Astrocyte (in vitro differentiated cells and primary cell): ENCODE measurements at regions not wholly inside any gene's neighbourhood (a gene's known extent, or its start where the extent isn't known, plus 50 kb on each side); places are given as distances from the start of the nearest gene placed in this dataset.

ENCODE experiments used
- DNase-seq: peaks from one replicate; pipeline ENCODE4 v3.0.0-alpha.2; 2010; ENCODE audit warnings: low read depth
- FAIRE-seq: peaks from 2 replicates; lab custom pipeline; 2011; peaks lifted over from hg19 to GRCh38; lab: Jason Lieb, UNC
- H2AFZ ChIP-seq: 2 replicates; pipeline ENCODE4 v1.6.0; 2012; ENCODE audit warnings: low read depth, low read length, inconsistent platforms
- H3K27ac ChIP-seq: 2 replicates; pipeline ENCODE4 v1.5.1; 2011; ENCODE audit warnings: low read depth, low read length, inconsistent platforms
- H3K27me3 ChIP-seq: 2 replicates; pipeline ENCODE4 v1.6.0; 2011; ENCODE audit warnings: low read length, inconsistent platforms; ENCODE audit not compliant: insufficient read depth
- H3K36me3 ChIP-seq: 2 replicates; pipeline ENCODE4 v1.5.1; 2011; ENCODE audit warnings: low read length, inconsistent platforms; ENCODE audit not compliant: insufficient read depth
- H3K4me1 ChIP-seq: 2 replicates; pipeline ENCODE4 v1.5.1; 2011; ENCODE audit warnings: low read length, inconsistent platforms; ENCODE audit not compliant: insufficient read depth
- H3K4me2 ChIP-seq: 2 replicates; pipeline ENCODE4 v1.6.0; 2012; ENCODE audit warnings: low read length, inconsistent platforms
- H3K4me3 ChIP-seq: 2 replicates; pipeline ENCODE4 v1.5.1; 2011; ENCODE audit warnings: low read depth, mild to moderate bottlenecking, low read length, inconsistent platforms; ENCODE audit not compliant: insufficient read depth
- H3K79me2 ChIP-seq: 2 replicates; pipeline ENCODE4 v1.6.0; 2012; ENCODE audit warnings: mild to moderate bottlenecking, low read length, inconsistent platforms; ENCODE audit not compliant: insufficient read depth
- H3K9ac ChIP-seq: 2 replicates; pipeline ENCODE4 v1.6.0; 2012; ENCODE audit warnings: mild to moderate bottlenecking, low read length, inconsistent platforms
- H3K9me3 ChIP-seq: 2 replicates; pipeline ENCODE4 v1.5.1; 2012; ENCODE audit warnings: low read depth, mild to moderate bottlenecking, low read length, inconsistent platforms; ENCODE audit not compliant: insufficient read depth
- H4K20me1 ChIP-seq: 2 replicates; pipeline ENCODE4 v1.6.0; 2012; ENCODE audit warnings: low read length, inconsistent platforms; ENCODE audit not compliant: insufficient read depth
- H3K27ac Mint-ChIP-seq: one replicate; pipeline ENCODE4 v1.8.0; 2021; ENCODE audit warnings: mild to moderate bottlenecking, mixed read lengths; ENCODE audit not compliant: unreplicated experiment
- H3K27me3 Mint-ChIP-seq: one replicate; pipeline ENCODE4 v1.8.0; 2021; ENCODE audit warnings: low read depth, mixed read lengths; ENCODE audit not compliant: unreplicated experiment
- H3K36me3 Mint-ChIP-seq: one replicate; pipeline ENCODE4 v1.8.0; 2021; ENCODE audit warnings: low read depth, mixed read lengths; ENCODE audit not compliant: unreplicated experiment
- H3K4me1 Mint-ChIP-seq: one replicate; pipeline ENCODE4 v1.8.0; 2021; ENCODE audit warnings: low read depth, mixed read lengths; ENCODE audit not compliant: unreplicated experiment
- H3K4me3 Mint-ChIP-seq: one replicate; pipeline ENCODE4 v1.8.0; 2021; ENCODE audit warnings: mild to moderate bottlenecking, moderate library complexity, mixed read lengths; ENCODE audit not compliant: unreplicated experiment
- H3K9me3 Mint-ChIP-seq: one replicate; pipeline ENCODE4 v1.8.0; 2021; ENCODE audit warnings: mild to moderate bottlenecking, mixed read lengths; ENCODE audit not compliant: unreplicated experiment
- EZH2 ChIP-seq: IDR thresholded peaks from 2 replicates; pipeline ENCODE4 v1.6.1; 2012; ENCODE audit warnings: mild to moderate bottlenecking, low read length, inconsistent platforms; ENCODE audit not compliant: insufficient read depth
- TF ChIP-seq, protein P1 (sequence below): IDR thresholded peaks from 2 replicates; pipeline ENCODE4 v1.5.1; 2011; ENCODE audit warnings: low read depth, mild to moderate bottlenecking, inconsistent platforms, low read length, moderate library complexity; ENCODE audit not compliant: insufficient read depth

DNA sequence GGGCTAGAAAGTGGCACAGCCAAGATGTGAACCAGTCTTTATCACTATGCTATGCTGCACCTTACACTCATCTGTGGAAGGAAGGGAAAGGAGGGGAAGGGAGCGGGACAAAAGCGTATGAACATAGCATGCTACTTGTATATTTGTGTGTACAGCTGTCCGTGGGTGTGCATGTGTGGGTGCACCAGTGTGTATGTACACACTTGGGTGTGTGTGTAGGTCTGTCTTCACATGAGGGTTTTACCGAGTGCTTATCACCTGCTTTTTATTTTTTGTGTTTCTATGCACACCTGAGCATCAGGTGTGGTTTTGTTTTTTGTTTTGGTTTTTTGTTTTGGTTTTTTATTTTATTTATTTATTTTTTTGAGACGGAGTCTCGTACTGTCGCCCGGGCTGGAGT, 255.7 kb downstream of the RRAGC start:
- no peaks in the 10 kb centered on the region for H3K36me3 ChIP-seq
- Mint-ChIP-seq H3K9me3 (peaks cover 3% of the 10 kb centered on the region), H3K36me3 (no peaks in the 10 kb centered on the region), H3K4me1 (peaks cover 3% of the 10 kb centered on the region), H3K27ac (no peak overlapping the region), H3K4me3 (no peak overlapping the region), H3K27me3 (peaks cover 52% of the 10 kb centered on the region)
- H3K9ac ChIP-seq: no peak overlapping the region
- H3K4me3 ChIP-seq: no peak overlapping the region
- H3K4me2 ChIP-seq: no peak overlapping the region
- no peak overlapping the region for H2AFZ ChIP-seq
- FAIRE-seq: no peak
- no peaks in the 10 kb centered on the region for H3K4me1 ChIP-seq
- no peak for DNase-seq
- peaks cover 2% of the 10 kb centered on the region for H3K27me3 ChIP-seq
- no peak overlapping the region for H3K27ac ChIP-seq
- H3K9me3 ChIP-seq: no peaks in the 10 kb centered on the region
- TF ChIP-seq EZH2: no peak
- TF ChIP-seq, protein P1, sequence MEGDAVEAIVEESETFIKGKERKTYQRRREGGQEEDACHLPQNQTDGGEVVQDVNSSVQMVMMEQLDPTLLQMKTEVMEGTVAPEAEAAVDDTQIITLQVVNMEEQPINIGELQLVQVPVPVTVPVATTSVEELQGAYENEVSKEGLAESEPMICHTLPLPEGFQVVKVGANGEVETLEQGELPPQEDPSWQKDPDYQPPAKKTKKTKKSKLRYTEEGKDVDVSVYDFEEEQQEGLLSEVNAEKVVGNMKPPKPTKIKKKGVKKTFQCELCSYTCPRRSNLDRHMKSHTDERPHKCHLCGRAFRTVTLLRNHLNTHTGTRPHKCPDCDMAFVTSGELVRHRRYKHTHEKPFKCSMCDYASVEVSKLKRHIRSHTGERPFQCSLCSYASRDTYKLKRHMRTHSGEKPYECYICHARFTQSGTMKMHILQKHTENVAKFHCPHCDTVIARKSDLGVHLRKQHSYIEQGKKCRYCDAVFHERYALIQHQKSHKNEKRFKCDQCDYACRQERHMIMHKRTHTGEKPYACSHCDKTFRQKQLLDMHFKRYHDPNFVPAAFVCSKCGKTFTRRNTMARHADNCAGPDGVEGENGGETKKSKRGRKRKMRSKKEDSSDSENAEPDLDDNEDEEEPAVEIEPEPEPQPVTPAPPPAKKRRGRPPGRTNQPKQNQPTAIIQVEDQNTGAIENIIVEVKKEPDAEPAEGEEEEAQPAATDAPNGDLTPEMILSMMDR: no peak
- no peaks in the 10 kb centered on the region for H3K79me2 ChIP-seq
- no peaks in the 10 kb centered on the region for H4K20me1 ChIP-seq

DNA sequence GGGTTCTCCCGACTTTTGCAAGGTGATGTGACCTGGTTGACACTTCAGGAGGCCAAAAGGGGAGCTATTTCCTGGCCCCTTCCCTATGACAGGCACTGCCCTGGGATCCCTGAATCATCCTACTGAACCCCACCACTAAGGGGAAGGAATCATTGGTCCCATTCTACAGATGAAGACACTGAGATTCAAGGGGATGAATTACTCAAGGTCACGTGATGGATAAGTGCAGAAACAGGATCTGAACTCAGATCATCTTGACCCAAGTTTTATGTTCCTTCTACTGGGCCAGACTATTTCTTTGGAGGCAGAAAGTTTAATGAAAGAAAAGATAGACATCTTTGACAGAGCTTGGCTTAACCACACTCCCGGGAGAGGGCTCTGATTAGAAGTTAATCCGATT, 258.7 kb downstream of the RRAGC start:
- no peaks in the 10 kb centered on the region for H3K36me3 Mint-ChIP-seq
- Histone ChIP-seq H3K36me3 (no peaks in the 10 kb centered on the region), H2AFZ (no peak overlapping the region), H3K9me3 (no peaks in the 10 kb centered on the region), H3K27me3 (no peaks in the 10 kb centered on the region), H3K9ac (no peak overlapping the region), H4K20me1 (no peaks in the 10 kb centered on the region), H3K27ac (no peak overlapping the region), H3K79me2 (no peaks in the 10 kb centered on the region), H3K4me1 (no peaks in the 10 kb centered on the region), H3K4me3 (no peak overlapping the region), H3K4me2 (no peak overlapping the region)
- TF ChIP-seq, protein P1: no peak
- no peak for TF ChIP-seq EZH2
- FAIRE-seq (no peak), DNase-seq (no peak)
- H3K4me3 Mint-ChIP-seq: no peak overlapping the region
- peaks cover 3% of the 10 kb centered on the region for H3K9me3 Mint-ChIP-seq
- H3K27me3 Mint-ChIP-seq: peaks cover 40% of the 10 kb centered on the region
- H3K4me1 Mint-ChIP-seq: peaks cover 3% of the 10 kb centered on the region
- no peak overlapping the region for H3K27ac Mint-ChIP-seq

DNA sequence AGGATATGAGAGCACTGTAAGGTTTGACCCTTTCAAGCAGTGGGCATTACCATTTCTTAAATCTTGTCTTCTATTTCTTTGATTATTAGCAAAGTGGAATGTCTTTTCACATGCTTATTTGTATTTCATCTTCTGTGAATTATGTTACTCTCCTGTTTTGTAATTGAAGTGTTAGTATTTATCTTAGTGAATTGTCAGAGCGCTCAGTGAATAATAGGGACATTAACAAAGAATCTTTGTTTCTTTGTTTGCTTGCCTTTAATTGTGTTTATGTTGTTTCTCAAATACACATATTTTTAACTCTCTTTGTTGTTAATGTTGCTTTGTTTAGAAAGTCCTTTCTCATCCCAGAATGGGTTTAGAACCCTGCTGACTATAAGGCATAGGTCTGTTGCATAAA, 259.3 kb downstream of the RRAGC start:
- H3K4me2 ChIP-seq: no peak overlapping the region
- H4K20me1 ChIP-seq: no peaks in the 10 kb centered on the region
- DNase-seq: no peak
- Mint-ChIP-seq H3K4me1 (peaks cover 3% of the 10 kb centered on the region), H3K27me3 (peaks cover 40% of the 10 kb centered on the region), H3K36me3 (no peaks in the 10 kb centered on the region), H3K9me3 (peaks cover 8% of the 10 kb centered on the region), H3K27ac (no peak overlapping the region), H3K4me3 (no peak overlapping the region)
- H3K4me1 ChIP-seq: no peaks in the 10 kb centered on the region
- no peak overlapping the region for H3K4me3 ChIP-seq
- no peak for TF ChIP-seq EZH2
- TF ChIP-seq, protein P1: no peak
- FAIRE-seq: no peak
- H3K27me3 ChIP-seq: peaks cover 2% of the 10 kb centered on the region
- no peak overlapping the region for H2AFZ ChIP-seq
- H3K79me2 ChIP-seq: no peaks in the 10 kb centered on the region
- no peak overlapping the region for H3K9ac ChIP-seq
- H3K9me3 ChIP-seq: no peaks in the 10 kb centered on the region
- no peaks in the 10 kb centered on the region for H3K36me3 ChIP-seq
- no peak overlapping the region for H3K27ac ChIP-seq
